A673 (cell line): ENCODE measurements at regions not wholly inside any gene's neighbourhood (a gene's known extent, or its start where the extent isn't known, plus 50 kb on each side); places are given as distances from the start of the nearest gene placed in this dataset.

ENCODE experiments used
- BruUV-seq: library from RNA; stranded (reverse); fragments of 400-500 nt; replicated peaks from 2 replicates; lab custom pipeline; 2021; lab: Mats Ljungman, UMichigan
- CTCF ChIA-PET: fragments of 300-600 bp; sonication (Branson Sonifier 250); formaldehyde crosslinking; loops from one replicate; lab custom pipeline; 2022; ENCODE audit warnings: antibody characterized with exemption; lab: Charles Lee
- POLR2A ChIA-PET: fragments of 300-600 bp; sonication (Branson Sonifier 250); formaldehyde crosslinking; loops from one replicate; lab custom pipeline; 2022; ENCODE audit warnings: antibody characterized with exemption; ENCODE audit not compliant: low non-redundant PET; lab: Charles Lee
- DNase-seq: peaks from one replicate; pipeline ENCODE4 v3.0.0-alpha.2; 2015; ENCODE audit warnings: low spot score
- H3K27ac ChIP-seq: fragments of 200-600 bp; sonication (generic); 2 replicates; pipeline ENCODE4 v1.5.1; 2016; ENCODE audit warnings: mixed run types, low read depth, mild to moderate bottlenecking, mixed read lengths, antibody characterized with exemption, low read length; ENCODE audit not compliant: poor library complexity, severe bottlenecking
- H3K27me3 ChIP-seq: fragments of 200-600 bp; sonication (generic); replicated peaks from 2 replicates; pipeline ENCODE4 v1.6.1; 2017; ENCODE audit warnings: mixed run types, low read depth, mild to moderate bottlenecking, mixed read lengths, antibody characterized with exemption, low read length; ENCODE audit not compliant: insufficient read depth, poor library complexity
- H3K36me3 ChIP-seq: fragments of 200-600 bp; sonication (generic); 2 replicates; pipeline ENCODE4 v1.6.1; 2016; ENCODE audit warnings: mixed run types, mild to moderate bottlenecking, mixed read lengths, antibody characterized with exemption, low read length; ENCODE audit not compliant: insufficient read depth, poor library complexity, severe bottlenecking
- H3K4me1 ChIP-seq: fragments of 200-600 bp; sonication (generic); 2 replicates; pipeline ENCODE4 v1.6.1; 2017; ENCODE audit warnings: mixed run types, mild to moderate bottlenecking, mixed read lengths, antibody characterized with exemption, low read length; ENCODE audit not compliant: insufficient read depth, poor library complexity, severe bottlenecking
- H3K4me3 ChIP-seq: fragments of 200-600 bp; sonication (generic); 2 replicates; pipeline ENCODE4 v1.5.1; 2016; ENCODE audit warnings: low read depth, mixed run types, mild to moderate bottlenecking, mixed read lengths, low read length; ENCODE audit not compliant: poor library complexity, severe bottlenecking
- H3K9me3 ChIP-seq: fragments of 200-600 bp; sonication (generic); 2 replicates; pipeline ENCODE4 v1.6.1; 2016; ENCODE audit warnings: mixed run types, low read depth, mild to moderate bottlenecking, mixed read lengths, antibody characterized with exemption, low read length; ENCODE audit not compliant: poor library complexity, severe bottlenecking
- CTCF ChIP-seq: fragments of 300-800, 200-600 bp; sonication (generic); conservative IDR thresholded peaks from 2 replicates; pipeline ENCODE4 v1.5.1; 2017; ENCODE audit warnings: low read depth, mild to moderate bottlenecking, antibody characterized with exemption, low read length, moderate library complexity, mixed read lengths
- EZH2 ChIP-seq: fragments of 200-600 bp; sonication (generic); IDR thresholded peaks from 2 replicates; pipeline ENCODE4 v1.6.1; 2017; ENCODE audit warnings: borderline replicate concordance, low read depth, mild to moderate bottlenecking, mixed read lengths, antibody characterized with exemption, low read length; ENCODE audit not compliant: poor library complexity, severe bottlenecking
- intact Hi-C: fragments of 100-400 bp; cut with micrococcal nuclease; formaldehyde crosslinking; loops from one replicate; pipeline ENCODE4 v1.10.0; 2022; ENCODE audit not compliant: unreplicated experiment

- peaks cover 6% of the 10 kb centered on the region for H3K4me1 ChIP-seq
- ChIA-PET CTCF (no interaction called here), POLR2A (no interaction called here)
- no peak overlapping the region for H3K4me3 ChIP-seq
- TF ChIP-seq EZH2 = no peak
- no peak for TF ChIP-seq CTCF
- DNase-seq = peak; percentile 18
- no peaks in the 10 kb centered on the region for H3K36me3 ChIP-seq
- no peak overlapping the region for H3K27ac ChIP-seq
- intact Hi-C loops = no loop called here
- no peaks in the 10 kb centered on the region for H3K9me3 ChIP-seq
- no TSS peak for BruUV-seq
- no peaks in the 10 kb centered on the region for H3K27me3 ChIP-seq
Observed at GRCh38 chr1:230002164-230002803, 64.8 kb upstream of the GALNT2 start.

GRCh38 chr1:230003409-230003808, 63.6 kb upstream of the GALNT2 start:
- intact Hi-C loops = no loop called here
- Histone ChIP-seq H3K27me3 (no peaks in the 10 kb centered on the region), H3K4me3 (no peak overlapping the region), H3K4me1 (peaks cover 6% of the 10 kb centered on the region), H3K9me3 (no peaks in the 10 kb centered on the region), H3K36me3 (no peaks in the 10 kb centered on the region), H3K27ac (no peak overlapping the region)
- DNase-seq = no peak
- TF ChIP-seq CTCF = no peak
- TF ChIP-seq EZH2 = no peak
- ChIA-PET POLR2A (no interaction called here), CTCF (no interaction called here)
- no TSS peak for BruUV-seq

GRCh38 chr1:230005040-230005439, 62.0 kb upstream of the GALNT2 start:
- POLR2A ChIA-PET = no interaction called here
- H3K4me1 ChIP-seq = peaks cover 6% of the 10 kb centered on the region
- no peak overlapping the region for H3K4me3 ChIP-seq
- no peaks in the 10 kb centered on the region for H3K36me3 ChIP-seq
- CTCF ChIA-PET = no interaction called here
- DNase-seq = no peak
- no TSS peak for BruUV-seq
- TF ChIP-seq CTCF = no peak
- no peak for TF ChIP-seq EZH2
- intact Hi-C loops = no loop called here
- no peaks in the 10 kb centered on the region for H3K27me3 ChIP-seq
- no peak overlapping the region for H3K27ac ChIP-seq
- H3K9me3 ChIP-seq = no peaks in the 10 kb centered on the region
